ENCODE measurements at regions not wholly inside any gene's neighbourhood (a gene's known extent, or its start where the extent isn't known, plus 50 kb on each side); places are given as distances from the start of the nearest gene placed in this dataset.

- TF ChIP-seq, protein P1, sequence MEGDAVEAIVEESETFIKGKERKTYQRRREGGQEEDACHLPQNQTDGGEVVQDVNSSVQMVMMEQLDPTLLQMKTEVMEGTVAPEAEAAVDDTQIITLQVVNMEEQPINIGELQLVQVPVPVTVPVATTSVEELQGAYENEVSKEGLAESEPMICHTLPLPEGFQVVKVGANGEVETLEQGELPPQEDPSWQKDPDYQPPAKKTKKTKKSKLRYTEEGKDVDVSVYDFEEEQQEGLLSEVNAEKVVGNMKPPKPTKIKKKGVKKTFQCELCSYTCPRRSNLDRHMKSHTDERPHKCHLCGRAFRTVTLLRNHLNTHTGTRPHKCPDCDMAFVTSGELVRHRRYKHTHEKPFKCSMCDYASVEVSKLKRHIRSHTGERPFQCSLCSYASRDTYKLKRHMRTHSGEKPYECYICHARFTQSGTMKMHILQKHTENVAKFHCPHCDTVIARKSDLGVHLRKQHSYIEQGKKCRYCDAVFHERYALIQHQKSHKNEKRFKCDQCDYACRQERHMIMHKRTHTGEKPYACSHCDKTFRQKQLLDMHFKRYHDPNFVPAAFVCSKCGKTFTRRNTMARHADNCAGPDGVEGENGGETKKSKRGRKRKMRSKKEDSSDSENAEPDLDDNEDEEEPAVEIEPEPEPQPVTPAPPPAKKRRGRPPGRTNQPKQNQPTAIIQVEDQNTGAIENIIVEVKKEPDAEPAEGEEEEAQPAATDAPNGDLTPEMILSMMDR (conservative IDR thresholded peaks at IDR 0.05; ENCODE audit: low read depth, low read length): no peak
- TF ChIP-seq POLR2A (IDR thresholded peaks at IDR 0.05; ENCODE audit: low read depth, low read length) (no peak), CHD1 (IDR thresholded peaks at IDR 0.05; ENCODE audit: low read depth, low read length) (no peak), CEBPB (IDR thresholded peaks at IDR 0.05; ENCODE audit: low read depth, low read length) (no peak), MXI1 (IDR thresholded peaks at IDR 0.05; ENCODE audit: borderline replicate concordance, low read depth, low read length) (no peak), RFX5 (IDR thresholded peaks at IDR 0.05; ENCODE audit: low read depth, low read length) (no peak)
Observed at GRCh38 chr13:103618151-103618550, 551.9 kb upstream of the SLC10A2 start.

Data from IMR-90 (cell line).